Panc1 (cell line): ENCODE measurements at regions not wholly inside any gene's neighbourhood (a gene's known extent, or its start where the extent isn't known, plus 50 kb on each side); places are given as distances from the start of the nearest gene placed in this dataset.

Experiments
- ATAC-seq: fragments of 200-7000 bp; cut with Tn5 transposase; 2 replicates; pipeline ENCODE4 v1.9.1; 2020; ENCODE audit warnings: mild to moderate bottlenecking, moderate library complexity
- BruUV-seq: library from RNA; stranded (reverse); fragments of 400-500 nt; replicated peaks from 2 replicates; lab custom pipeline; 2021; lab: Mats Ljungman, UMichigan
- CTCF ChIA-PET: fragments of 300-600 bp; sonication (Branson Sonifier 250); formaldehyde crosslinking; loops from one replicate; lab custom pipeline; 2022; ENCODE audit warnings: antibody characterized with exemption; lab: Charles Lee
- POLR2A ChIA-PET: fragments of 300-600 bp; sonication (Branson Sonifier 250); formaldehyde crosslinking; loops from one replicate; lab custom pipeline; 2022; ENCODE audit warnings: antibody characterized with exemption; lab: Charles Lee
- DNase-seq: peaks from one replicate; pipeline ENCODE4 v3.0.0-alpha.2; 2010; ENCODE audit warnings: low read depth, low spot score
- H3K27ac ChIP-seq: 2 replicates; pipeline ENCODE4 v1.5.1; 2011; ENCODE audit warnings: mild to moderate bottlenecking, low read length, inconsistent platforms
- H3K27me3 ChIP-seq: fragments of 200-500 bp; sonication (Bioruptor generic); 2 replicates; pipeline ENCODE4 v1.6.0; 2014; ENCODE audit warnings: low read length, inconsistent platforms; ENCODE audit not compliant: control insufficient read depth, insufficient read depth
- H3K36me3 ChIP-seq: fragments of 200-500 bp; sonication (Bioruptor generic); 2 replicates; pipeline ENCODE4 v1.5.1; 2014; ENCODE audit warnings: inconsistent platforms, mild to moderate bottlenecking, low read length, moderate library complexity; ENCODE audit not compliant: control insufficient read depth, insufficient read depth
- H3K4me1 ChIP-seq: 2 replicates; pipeline ENCODE4 v1.5.1; 2011; ENCODE audit warnings: inconsistent platforms, mild to moderate bottlenecking, low read length, moderate library complexity; ENCODE audit not compliant: control insufficient read depth, insufficient read depth
- H3K4me3 ChIP-seq, 2 experiments: 2 replicates each; pipeline ENCODE4 v1.5.1; 2011 to 2012; ENCODE audit warnings: low read depth in 2 of 2, low read length in 2 of 2, mild to moderate bottlenecking in 2 of 2, inconsistent platforms in 1 of 2, moderate library complexity in 1 of 2
- H3K9me3 ChIP-seq: fragments of 200-500 bp; sonication (Bioruptor generic); 2 replicates; pipeline ENCODE4 v1.5.1; 2014; ENCODE audit warnings: low read depth, mild to moderate bottlenecking, inconsistent platforms, low read length, moderate library complexity; ENCODE audit not compliant: control insufficient read depth, insufficient read depth
- CTCF ChIP-seq: fragments of 450-650 bp; IDR thresholded peaks from 2 replicates; pipeline ENCODE4 v1.5.1; 2017; ENCODE audit warnings: mild to moderate bottlenecking
- POLR2AphosphoS5 ChIP-seq: IDR thresholded peaks from 2 replicates; pipeline ENCODE4 v1.6.1; 2012; ENCODE audit warnings: mild to moderate bottlenecking, low read depth, low read length, moderate library complexity
- REST ChIP-seq, 2 experiments: IDR thresholded peaks; 2 replicates each; pipeline ENCODE4 v1.6.1; 2011 to 2012; ENCODE audit warnings: low read depth in 2 of 2, control low read depth in 1 of 2, low read length in 1 of 2, mild to moderate bottlenecking in 1 of 2, moderate library complexity in 1 of 2; ENCODE audit not compliant: insufficient read depth in 1 of 2
- SIN3A ChIP-seq: IDR thresholded peaks from 2 replicates; pipeline ENCODE4 v1.6.1; 2012; ENCODE audit warnings: low read depth, mild to moderate bottlenecking, low read length, moderate library complexity, borderline replicate concordance; ENCODE audit not compliant: insufficient read depth
- TCF7L2 ChIP-seq: IDR thresholded peaks from 2 replicates; pipeline ENCODE4 v1.6.1; 2011; ENCODE audit warnings: mild to moderate bottlenecking, low read depth, low read length, inconsistent platforms
- in situ Hi-C: cut with HindIII; loops from 2 replicates; pipeline ENCODE4 v1.10.0; 2016; ENCODE audit warnings: low sequenced_read_pairs, low pct_unique_long_range_greater_than_20kb
- intact Hi-C: fragments of 100-400 bp; cut with micrococcal nuclease; formaldehyde crosslinking; loops from one replicate; pipeline ENCODE4 v1.10.0; 2022; ENCODE audit not compliant: unreplicated experiment

GRCh38 chr18:42683094-42683493 is 432.4 kb downstream of the RIT2 start:
- Histone ChIP-seq H3K36me3 (no peaks in the 10 kb centered on the region), H3K27me3 (no peaks in the 10 kb centered on the region), H3K27ac (no peak overlapping the region), H3K9me3 (no peaks in the 10 kb centered on the region), H3K4me1 (no peaks in the 10 kb centered on the region), H3K4me3 (no peak overlapping the region)
- CTCF ChIA-PET, result no interaction called here
- TF ChIP-seq REST (IDR thresholded peaks at IDR 0.05; ENCODE audit: insufficient read depth in 1 of 2, low read depth in 2 of 2, low read length in 1 of 2) (no peak), CTCF (no peak), SIN3A (no peak), POLR2AphosphoS5 (no peak), TCF7L2 (no peak)
- ATAC-seq (no peak), DNase-seq (no peak)
- in situ Hi-C loops, result no loop called here
- intact Hi-C loops, result no loop called here
- POLR2A ChIA-PET, result no interaction called here
- BruUV-seq, result no TSS peak

- BruUV-seq, result no TSS peak
- Histone ChIP-seq H3K27ac (no peak overlapping the region), H3K36me3 (no peaks in the 10 kb centered on the region), H3K27me3 (no peaks in the 10 kb centered on the region), H3K4me1 (no peaks in the 10 kb centered on the region), H3K4me3 (no peak overlapping the region), H3K9me3 (no peaks in the 10 kb centered on the region)
- ATAC-seq, result no peak
- intact Hi-C loops (no loop called here), in situ Hi-C loops (no loop called here)
- CTCF ChIA-PET, result no interaction called here
- no peak for DNase-seq
- POLR2A ChIA-PET, result no interaction called here
- TF ChIP-seq CTCF (no peak), REST (IDR thresholded peaks at IDR 0.05; ENCODE audit: insufficient read depth in 1 of 2, low read depth in 2 of 2, low read length in 1 of 2) (no peak), TCF7L2 (no peak), SIN3A (no peak), POLR2AphosphoS5 (no peak)
Observed at GRCh38 chr18:42689310-42689709, 426.2 kb downstream of the RIT2 start.
